ENCODE measurements at regions not wholly inside any gene's neighbourhood (a gene's known extent, or its start where the extent isn't known, plus 50 kb on each side); places are given as distances from the start of the nearest gene placed in this dataset.

- BruUV-seq (replicated peaks): no TSS peak
- CTCF ChIA-PET (ENCODE audit: low intra/inter-chr PET ratio, low total read pairs): no interaction called here
- 2% methylated on average over 2 of the region's 2 CpGs for WGBS (ENCODE audit: low lambda C conversion rate)
These were observed 588.5 kb downstream of the DACH1 start for GRCh38 chr13:71278512-71278911.

GRCh38 chr13:71274923-71275608 is 591.9 kb downstream of the DACH1 start:
- no peak for DNase-seq (ENCODE audit: low spot score)
- Histone ChIP-seq H3K79me2 (ENCODE audit: insufficient read depth, low read length) (no peaks in the 10 kb centered on the region), H3K9me3 (ENCODE audit: low read length) (no peaks in the 10 kb centered on the region), H3K27me3 (ENCODE audit: control insufficient read depth in 1 of 2, insufficient read depth in 2 of 2, low read length in 2 of 2) (no peaks in the 10 kb centered on the region), H3K4me2 (ENCODE audit: low read depth, low read length) (no peak overlapping the region), H3K9ac (ENCODE audit: insufficient read depth, low read depth, low read length) (no peak overlapping the region), H2AFZ (ENCODE audit: low read length) (no peak overlapping the region), H4K20me1 (ENCODE audit: insufficient read depth, low read length) (no peaks in the 10 kb centered on the region), H3K36me3 (replicated peaks in 1 of 2; ENCODE audit: control insufficient read depth in 1 of 2, insufficient read depth in 2 of 2, low read length in 2 of 2) (no peaks in the 10 kb centered on the region), H3K4me3 (replicated peaks in 1 of 3; ENCODE audit: insufficient read depth in 1 of 3, low read depth in 2 of 3, low read length in 3 of 3) (no peak overlapping the region), H3K27ac (ENCODE audit: extremely low read length, insufficient read depth, low read length) (no peak overlapping the region), H3K4me1 (ENCODE audit: insufficient read depth, low read length) (no peaks in the 10 kb centered on the region)
- 16% methylated on average over 5 of the region's 5 CpGs for WGBS (ENCODE audit: low lambda C conversion rate)
- ATAC-seq: no peak
- CTCF ChIA-PET (ENCODE audit: low intra/inter-chr PET ratio, low total read pairs): no interaction called here
- TF ChIP-seq KLF11 (CRISPR knock-in tag; IDR thresholded peaks at IDR 0.05) (no peak), HBP1 (CRISPR knock-in tag; IDR thresholded peaks at IDR 0.05; ENCODE audit: low read depth) (no peak), ZNF317 (CRISPR knock-in tag; IDR thresholded peaks at IDR 0.05) (no peak), PTBP1 (IDR thresholded peaks at IDR 0.05; ENCODE audit: low read depth, low read length, poor library complexity, severe bottlenecking) (no peak), ZNF232 (CRISPR knock-in tag; IDR thresholded peaks at IDR 0.05; ENCODE audit: borderline replicate concordance) (no peak), TMF1 (CRISPR knock-in tag; IDR thresholded peaks at IDR 0.05; ENCODE audit: low read depth) (no peak), ZNF326 (CRISPR knock-in tag; IDR thresholded peaks at IDR 0.05; ENCODE audit: borderline replicate concordance) (no peak), CHD2 (IDR thresholded peaks at IDR 0.05; ENCODE audit: low read depth, low read length) (no peak), ATM (IDR thresholded peaks at IDR 0.05; ENCODE audit: borderline replicate concordance) (no peak), ZNF562 (CRISPR knock-in tag; IDR thresholded peaks at IDR 0.05; ENCODE audit: borderline replicate concordance) (no peak)
- TF ChIP-seq, protein P1, sequence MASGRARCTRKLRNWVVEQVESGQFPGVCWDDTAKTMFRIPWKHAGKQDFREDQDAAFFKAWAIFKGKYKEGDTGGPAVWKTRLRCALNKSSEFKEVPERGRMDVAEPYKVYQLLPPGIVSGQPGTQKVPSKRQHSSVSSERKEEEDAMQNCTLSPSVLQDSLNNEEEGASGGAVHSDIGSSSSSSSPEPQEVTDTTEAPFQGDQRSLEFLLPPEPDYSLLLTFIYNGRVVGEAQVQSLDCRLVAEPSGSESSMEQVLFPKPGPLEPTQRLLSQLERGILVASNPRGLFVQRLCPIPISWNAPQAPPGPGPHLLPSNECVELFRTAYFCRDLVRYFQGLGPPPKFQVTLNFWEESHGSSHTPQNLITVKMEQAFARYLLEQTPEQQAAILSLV (CRISPR knock-in tag; IDR thresholded peaks at IDR 0.05; ENCODE audit: borderline replicate concordance): no peak
- no peak for FAIRE-seq
- intact Hi-C loops (cut with micrococcal nuclease; ENCODE audit: unreplicated experiment): no loop called here
- no TSS peak for BruUV-seq (replicated peaks)
- POLR2A ChIA-PET: no interaction called here
- in situ Hi-C loops (cut with HindIII; ENCODE audit: extremely low pct_ligation_motif_present, low pct_unique_long_range_greater_than_20kb): no loop called here

More at GRCh38 chr13:71278512-71278911, 588.5 kb downstream of the DACH1 start:
- Histone ChIP-seq H2AFZ (ENCODE audit: low read length) (no peak overlapping the region), H3K36me3 (replicated peaks in 1 of 2; ENCODE audit: control insufficient read depth in 1 of 2, insufficient read depth in 2 of 2, low read length in 2 of 2) (no peaks in the 10 kb centered on the region), H4K20me1 (ENCODE audit: insufficient read depth, low read length) (no peaks in the 10 kb centered on the region), H3K79me2 (ENCODE audit: insufficient read depth, low read length) (no peaks in the 10 kb centered on the region), H3K9me3 (ENCODE audit: low read length) (no peaks in the 10 kb centered on the region), H3K4me3 (replicated peaks in 1 of 3; ENCODE audit: insufficient read depth in 1 of 3, low read depth in 2 of 3, low read length in 3 of 3) (no peak overlapping the region), H3K4me1 (ENCODE audit: insufficient read depth, low read length) (no peaks in the 10 kb centered on the region), H3K27me3 (ENCODE audit: control insufficient read depth in 1 of 2, insufficient read depth in 2 of 2, low read length in 2 of 2) (no peaks in the 10 kb centered on the region), H3K27ac (ENCODE audit: extremely low read length, insufficient read depth, low read length) (no peak overlapping the region), H3K4me2 (ENCODE audit: low read depth, low read length) (no peak overlapping the region), H3K9ac (ENCODE audit: insufficient read depth, low read depth, low read length) (no peak overlapping the region)
- intact Hi-C loops (cut with micrococcal nuclease; ENCODE audit: unreplicated experiment) (no loop called here), in situ Hi-C loops (cut with HindIII; ENCODE audit: extremely low pct_ligation_motif_present, low pct_unique_long_range_greater_than_20kb) (no loop called here)
- ATAC-seq: no peak
- POLR2A ChIA-PET: no interaction called here
- TF ChIP-seq BCL6 (CRISPR knock-in tag; IDR thresholded peaks at IDR 0.05): no peak
- TF ChIP-seq STAG1 (CRISPR knock-in tag; IDR thresholded peaks at IDR 0.05): no peak
- no peak for TF ChIP-seq XBP1 (CRISPR knock-in tag; IDR thresholded peaks at IDR 0.05)
- TF ChIP-seq, protein P2, sequence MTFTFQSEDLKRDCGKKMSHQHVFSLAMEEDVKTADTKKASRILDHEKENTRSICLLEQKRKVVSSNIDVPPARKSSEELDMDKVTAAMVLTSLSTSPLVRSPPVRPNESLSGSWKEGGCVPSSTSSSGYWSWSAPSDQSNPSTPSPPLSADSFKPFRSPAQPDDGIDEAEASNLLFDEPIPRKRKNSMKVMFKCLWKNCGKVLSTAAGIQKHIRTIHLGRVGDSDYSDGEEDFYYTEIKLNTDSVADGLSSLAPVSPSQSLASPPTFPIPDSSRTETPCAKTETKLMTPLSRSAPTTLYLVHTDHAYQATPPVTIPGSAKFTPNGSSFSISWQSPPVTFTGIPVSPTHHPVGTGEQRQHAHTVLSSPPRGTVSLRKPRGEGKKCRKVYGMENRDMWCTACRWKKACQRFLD (CRISPR knock-in tag; IDR thresholded peaks at IDR 0.05; ENCODE audit: borderline replicate concordance): no peak
- TF ChIP-seq ZNF234 (CRISPR knock-in tag; conservative IDR thresholded peaks at IDR 0.05): no peak
- TF ChIP-seq PPARG (CRISPR knock-in tag; conservative IDR thresholded peaks at IDR 0.05): no peak
- TF ChIP-seq PHF5A (CRISPR knock-in tag; IDR thresholded peaks at IDR 0.05; ENCODE audit: low read depth, unreplicated experiment): no peak
- no peak for TF ChIP-seq HHEX (CRISPR knock-in tag; IDR thresholded peaks at IDR 0.05)
- no peak for TF ChIP-seq ZNF207 (IDR thresholded peaks at IDR 0.05; ENCODE audit: borderline replicate concordance)
- TF ChIP-seq GABPA (IDR thresholded peaks at IDR 0.05; ENCODE audit: low read depth, low read length): no peak
- TF ChIP-seq GABPA (CRISPR knock-in tag; IDR thresholded peaks at IDR 0.05; ENCODE audit: low read depth): no peak
- no peak for TF ChIP-seq YEATS4 (CRISPR knock-in tag; IDR thresholded peaks at IDR 0.05; ENCODE audit: borderline replicate concordance)
- no peak for TF ChIP-seq ZNF101 (CRISPR knock-in tag; IDR thresholded peaks at IDR 0.05; ENCODE audit: borderline replicate concordance, low read depth)
- DNase-seq (ENCODE audit: low spot score): no peak
- FAIRE-seq: no peak
